ENCODE measurements at regions not wholly inside any gene's neighbourhood (a gene's known extent, or its start where the extent isn't known, plus 50 kb on each side); places are given as distances from the start of the nearest gene placed in this dataset.
"Not testable (repeated sequence)": the region's sequence is repeated elsewhere in the genome, so short reads cannot be mapped to it uniquely, and the experiment has no call there.

GRCh38 chr4:188737251-188738002 lies 598.2 kb downstream of the TRIML1 start:
- no peak for DNase-seq

DNA sequence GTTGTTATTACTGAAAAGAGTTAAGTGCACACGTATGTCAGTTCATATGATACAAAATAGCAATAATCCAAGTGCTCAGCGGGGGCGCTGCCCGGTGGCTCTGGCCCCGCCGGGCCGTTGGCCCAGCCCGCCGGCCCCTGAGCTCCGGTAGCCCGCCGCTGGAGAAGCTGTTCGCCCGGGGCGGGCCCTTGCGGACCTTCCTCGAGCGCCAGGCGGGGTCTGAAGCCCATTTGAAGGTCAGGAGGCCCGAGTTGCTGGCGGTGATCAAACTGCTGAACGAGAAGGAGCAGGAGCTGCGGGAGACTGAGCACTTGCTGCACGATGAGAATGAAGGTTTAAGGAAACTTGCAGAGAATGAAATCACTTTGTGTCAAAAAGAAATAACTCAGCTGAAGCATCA lies 599.0 kb downstream of the TRIML1 start:
- not testable (repeated sequence) for DNase-seq

GRCh38 chr4:188740172-188740571 lies 600.9 kb downstream of the TRIML1 start:
- DNase-seq, result not testable (repeated sequence)

DNA sequence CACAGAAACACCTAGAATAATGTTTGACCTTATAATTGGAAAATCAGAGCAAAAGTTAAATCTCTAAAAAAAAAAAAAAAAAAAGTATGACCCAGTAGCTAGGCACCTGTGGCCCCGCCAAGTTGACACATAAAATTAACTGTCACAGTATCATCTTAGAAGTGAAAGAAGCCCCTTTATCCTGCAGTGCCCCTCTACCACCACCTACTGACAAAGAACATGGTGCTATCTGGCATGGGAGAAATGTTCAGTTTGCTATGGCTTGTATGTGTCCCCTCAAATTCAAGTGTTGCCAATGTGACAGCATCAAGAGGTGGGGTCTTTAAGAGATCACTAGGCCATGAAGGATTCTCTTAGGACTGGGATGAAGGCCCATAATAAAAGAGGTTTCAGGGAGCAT lies 601.5 kb downstream of the TRIML1 start:
- not testable (repeated sequence) for DNase-seq

- no peak for DNase-seq
These were observed 615.2 kb downstream of the TRIML1 start for GRCh38 chr4:188754372-188755002.

GRCh38 chr4:188767496-188767895 lies 628.3 kb downstream of the TRIML1 start:
- no peak for DNase-seq

DNA sequence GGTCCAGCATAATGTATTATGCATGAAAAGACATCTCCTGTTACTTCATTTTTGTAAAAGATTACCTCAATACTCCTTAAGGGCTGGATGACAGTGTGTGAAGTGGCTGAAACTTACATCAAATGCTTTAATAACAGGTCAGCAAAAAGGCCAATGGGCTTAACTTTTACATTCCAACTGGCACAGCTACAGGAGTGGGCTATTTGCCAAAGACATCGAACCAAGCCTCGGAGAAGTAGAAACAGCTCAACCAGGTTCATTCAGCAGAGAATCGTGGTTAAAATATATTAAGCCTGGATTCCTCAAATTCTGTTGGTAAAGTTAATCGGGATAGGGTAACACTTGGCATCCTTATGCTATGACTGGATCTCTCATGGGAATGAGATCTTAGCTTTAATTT lies 639.7 kb downstream of the TRIML1 start:
- no peak for DNase-seq

DNA sequence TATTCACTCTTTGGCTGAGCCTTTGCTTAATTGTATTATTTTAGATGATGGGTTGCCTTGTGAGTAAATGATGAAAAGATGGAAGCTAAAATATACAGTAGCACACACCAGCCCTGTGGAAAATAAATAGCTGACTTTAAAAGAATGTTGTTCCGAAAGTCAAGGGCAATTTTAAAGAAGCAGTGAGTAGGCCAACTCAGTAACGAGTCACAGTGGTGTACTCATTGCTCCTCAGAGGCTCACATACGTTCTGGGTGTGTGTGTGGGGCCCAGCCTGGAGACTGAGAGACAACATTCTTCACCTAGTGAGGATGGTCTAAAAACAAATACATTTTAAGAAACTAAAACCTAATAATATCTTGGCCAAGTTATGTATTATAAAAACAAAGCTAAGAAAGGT lies 640.3 kb downstream of the TRIML1 start:
- DNase-seq, result no peak

GRCh38 chr4:188780028-188780427 lies 640.8 kb downstream of the TRIML1 start:
- no peak for DNase-seq

DNA sequence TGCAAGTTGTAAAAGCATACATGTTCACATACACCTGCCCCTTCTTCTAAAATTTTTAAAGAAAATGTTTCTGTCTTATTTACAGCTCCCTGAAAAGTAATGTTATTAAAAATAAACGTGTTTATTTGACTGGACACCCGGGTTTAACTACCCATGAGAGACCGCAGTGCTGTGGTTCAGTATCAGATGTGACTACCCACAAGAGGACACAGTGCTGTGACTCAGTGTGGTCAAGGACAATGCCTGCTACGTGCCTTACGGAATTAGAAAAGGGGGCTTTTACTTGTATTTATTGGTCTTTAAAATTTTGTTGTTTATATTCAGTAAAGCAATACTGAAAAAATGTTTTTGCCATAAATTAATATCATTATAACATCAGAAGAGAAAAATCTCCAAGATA lies 641.4 kb downstream of the TRIML1 start:
- no peak for DNase-seq

DNA sequence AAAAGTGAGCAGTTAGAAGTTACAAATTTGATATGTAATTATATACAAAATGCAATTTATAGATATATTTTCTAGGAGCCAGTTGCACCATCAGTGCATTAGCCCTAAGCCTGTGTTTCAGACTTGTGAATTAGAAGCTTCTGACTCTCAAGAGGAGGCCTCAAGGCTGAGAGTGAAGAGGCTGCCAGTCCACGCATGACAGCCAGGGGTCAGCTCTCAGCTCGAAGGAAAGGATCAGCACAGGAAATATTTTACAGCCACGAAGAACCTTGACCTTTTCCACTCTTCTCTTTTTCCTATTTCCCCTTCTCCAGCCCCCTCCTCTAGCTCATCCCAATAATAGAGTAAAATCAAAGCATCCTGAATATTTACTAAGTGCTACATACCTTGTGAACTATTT lies 642.4 kb downstream of the TRIML1 start:
- DNase-seq, result no peak

DNA sequence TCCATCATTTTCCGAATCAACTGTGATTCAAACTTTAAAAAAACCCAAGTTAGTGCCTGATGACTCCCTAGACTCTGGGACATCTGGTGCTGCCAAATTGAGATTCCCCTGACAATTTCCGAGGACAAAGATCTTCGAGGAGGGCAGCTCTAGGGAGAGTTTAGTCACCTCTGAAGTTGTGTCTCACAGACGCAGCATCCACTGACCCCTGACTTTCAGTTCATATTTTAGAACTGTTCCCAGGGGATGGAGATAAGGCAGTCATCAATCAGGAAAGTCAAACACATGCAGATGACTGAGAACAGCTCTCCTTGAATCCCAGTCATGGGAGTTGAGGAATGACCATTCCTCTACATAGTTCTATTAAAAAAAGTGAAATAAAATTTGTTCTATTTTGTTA lies 643.9 kb downstream of the TRIML1 start:
- no peak for DNase-seq

DNA sequence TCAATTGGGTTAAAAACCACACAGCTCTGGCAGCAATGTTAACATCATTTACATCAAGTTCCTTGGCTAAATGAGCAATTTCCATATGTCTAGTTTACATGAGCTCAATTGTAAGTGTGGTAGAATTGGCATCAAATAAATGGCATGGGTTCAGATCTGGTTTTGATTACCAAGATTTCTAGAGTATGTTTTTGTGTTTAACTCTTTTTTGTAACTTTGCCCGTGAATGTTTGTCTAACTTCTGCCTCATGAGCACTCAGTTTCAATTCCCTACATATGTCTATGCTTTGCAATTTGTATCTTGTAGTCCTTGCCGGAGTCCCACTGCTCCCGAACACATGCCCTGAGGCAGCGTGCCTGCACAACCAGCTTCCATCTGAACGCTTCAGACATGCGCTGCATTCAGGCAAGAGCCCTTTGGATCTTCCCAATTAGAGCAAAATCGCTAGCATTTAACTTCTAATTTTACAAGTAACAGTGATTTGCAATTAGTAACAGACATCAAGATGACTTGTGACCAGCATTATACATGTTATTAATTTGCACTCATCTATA lies 644.4 kb downstream of the TRIML1 start:
- DNase-seq, result no peak

GRCh38 chr4:188796600-188796999 lies 657.4 kb downstream of the TRIML1 start:
- not testable (repeated sequence) for DNase-seq

DNA sequence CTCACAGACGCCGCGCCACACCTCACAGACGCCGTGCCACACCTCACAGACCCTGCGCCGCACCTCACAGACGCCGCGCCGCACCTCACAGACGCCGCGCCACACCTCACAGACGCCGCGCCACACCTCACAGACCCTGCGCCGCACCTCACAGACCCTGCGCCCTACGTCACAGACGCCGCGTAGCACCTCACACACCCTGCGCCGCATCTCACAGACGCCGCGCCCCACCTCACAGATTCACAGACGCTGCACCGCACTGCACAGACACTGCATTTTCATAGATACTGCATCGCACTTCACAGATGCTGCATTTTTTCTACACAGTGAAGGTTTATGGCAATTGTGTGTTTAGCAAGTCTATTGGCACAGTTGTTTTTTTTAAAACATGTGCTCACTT lies 657.8 kb downstream of the TRIML1 start:
- DNase-seq, result not testable (repeated sequence)

DNA sequence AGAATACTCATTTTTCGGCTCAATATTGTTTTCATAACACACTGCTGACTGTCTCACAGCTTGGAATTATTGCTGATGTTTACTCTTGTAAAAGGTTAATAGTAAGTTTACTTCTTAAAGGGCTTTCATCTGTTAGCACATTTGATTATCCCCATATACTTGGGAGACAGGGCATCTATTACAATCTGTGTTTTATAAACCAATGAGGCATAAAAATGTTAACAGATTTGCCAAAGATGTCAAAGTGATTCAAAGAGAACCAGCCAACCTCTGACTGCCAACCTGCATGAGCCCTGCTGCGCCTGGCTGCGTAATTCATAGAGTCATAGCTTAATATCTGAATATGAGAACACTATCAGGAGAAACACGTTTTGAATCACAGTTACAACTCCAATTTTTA lies 665.6 kb downstream of the TRIML1 start:
- DNase-seq, result no peak

DNA sequence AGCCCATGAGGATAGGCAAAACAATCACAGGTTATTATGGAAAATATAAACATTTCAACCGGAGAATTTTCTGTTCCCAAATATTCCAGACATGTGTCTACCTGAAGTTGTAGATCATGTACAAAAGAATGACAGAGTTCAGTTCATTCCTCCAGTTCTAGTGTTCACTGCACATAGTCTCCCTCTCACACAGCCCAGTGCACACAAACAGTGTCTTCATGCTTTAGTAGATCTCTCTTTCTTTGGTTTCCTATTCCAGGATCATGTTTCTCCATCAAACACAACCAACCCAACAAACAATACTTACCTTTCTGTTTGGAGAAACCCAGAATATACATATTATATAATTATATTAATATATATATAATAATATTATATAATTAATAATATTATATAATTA lies 671.9 kb downstream of the TRIML1 start:
- no peak for DNase-seq

DNA sequence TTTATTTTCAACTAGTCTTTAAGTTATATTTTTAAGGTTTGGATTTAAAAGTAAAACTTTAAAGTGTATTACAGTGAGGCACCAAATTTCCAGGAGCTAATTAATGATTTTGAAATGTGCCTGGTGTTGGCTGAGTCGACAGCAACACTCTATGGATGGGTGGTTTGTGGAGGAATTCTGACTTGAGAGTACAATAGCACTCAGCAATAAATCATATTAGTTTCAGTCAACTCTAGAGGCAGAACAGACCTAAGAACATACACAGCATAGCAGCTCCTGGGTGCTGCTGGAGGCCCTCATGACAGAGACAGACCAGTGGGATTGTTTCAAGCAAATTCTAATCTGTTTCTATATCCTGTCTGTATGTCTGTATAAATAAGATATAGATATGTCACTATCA lies 673.4 kb downstream of the TRIML1 start:
- DNase-seq, result no peak

GRCh38 chr4:188818300-188818699 lies 679.1 kb downstream of the TRIML1 start:
- no peak for DNase-seq

DNA sequence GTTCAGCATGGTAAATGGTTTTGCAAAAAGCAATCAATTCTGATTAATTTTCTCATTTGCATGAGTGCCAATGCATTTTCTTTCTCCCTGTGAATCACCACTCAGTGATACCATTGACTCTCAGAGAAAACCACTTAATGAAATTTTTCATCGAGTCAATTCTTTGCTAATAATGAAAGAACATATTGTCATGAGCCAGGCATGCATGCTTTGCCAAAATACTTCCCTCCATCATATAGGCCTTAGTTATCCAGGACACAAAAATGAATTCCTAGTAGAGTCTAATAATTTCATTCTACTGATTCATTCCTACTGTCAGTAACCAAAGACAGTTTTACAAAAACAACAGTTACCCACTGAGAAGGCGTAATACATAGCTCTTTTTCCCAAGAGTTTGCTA lies 680.0 kb downstream of the TRIML1 start:
- no peak for DNase-seq

DNA sequence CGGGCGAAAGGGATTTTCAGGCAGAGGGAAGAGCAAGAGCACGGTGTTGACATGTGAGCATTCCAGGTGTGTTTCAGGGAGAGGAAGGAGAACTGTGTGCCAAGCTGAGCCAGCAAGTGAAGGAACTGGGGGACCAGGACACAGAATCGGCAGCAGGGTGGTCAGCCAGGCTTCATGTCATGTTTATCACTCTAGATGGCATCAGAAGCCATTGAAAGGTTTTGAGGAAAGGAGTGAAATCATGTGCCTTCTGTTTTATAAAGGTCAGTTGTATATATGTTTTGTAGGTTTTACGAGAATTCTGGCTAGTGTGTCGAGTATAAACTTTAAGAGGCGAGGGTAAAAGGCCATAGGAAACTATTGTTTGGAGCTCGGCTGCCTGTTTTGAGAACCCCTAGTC lies 682.3 kb downstream of the TRIML1 start:
- DNase-seq, result no peak

DNA sequence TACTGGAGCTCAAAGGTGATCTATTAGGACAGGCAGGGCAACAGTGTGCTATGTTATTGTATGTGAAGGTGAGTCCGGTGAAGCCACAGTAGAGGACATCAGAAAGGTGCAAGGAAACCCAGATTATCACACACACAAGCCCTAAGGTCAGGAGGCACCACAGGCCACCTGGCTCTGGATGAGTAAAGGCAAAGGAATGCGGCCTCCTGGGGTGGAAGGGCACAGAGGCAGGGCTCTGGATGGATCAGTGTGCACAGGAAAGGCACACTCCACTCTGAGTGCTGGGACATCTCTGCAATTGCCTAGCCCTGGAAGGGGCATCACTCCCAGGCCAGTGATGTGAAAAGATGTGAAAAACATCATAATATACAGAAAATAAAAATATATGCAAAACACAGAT lies 683.5 kb downstream of the TRIML1 start:
- DNase-seq, result no peak

DNA sequence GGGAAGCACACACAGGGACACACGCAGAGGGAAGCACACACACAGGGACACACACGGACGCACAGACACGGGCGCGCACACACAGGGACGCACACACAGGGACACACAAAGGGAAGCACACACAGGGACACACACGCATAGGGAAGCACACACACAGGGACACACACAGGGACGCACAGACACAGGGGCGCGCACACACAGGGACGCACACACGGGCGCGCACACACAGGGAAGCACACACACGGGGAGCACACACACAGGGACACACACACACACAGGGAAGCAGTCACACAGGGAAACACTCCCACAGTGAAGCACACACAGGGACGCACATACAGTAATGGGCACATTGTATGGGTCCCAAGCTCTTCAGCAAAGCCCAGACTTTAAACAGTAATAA lies 685.3 kb downstream of the TRIML1 start:
- no peak for DNase-seq

GRCh38 chr4:188826393-188826792 lies 687.2 kb downstream of the TRIML1 start:
- DNase-seq, result no peak
